ENCODE measurements at regions not wholly inside any gene's neighbourhood (a gene's known extent, or its start where the extent isn't known, plus 50 kb on each side); places are given as distances from the start of the nearest gene placed in this dataset.

DNA sequence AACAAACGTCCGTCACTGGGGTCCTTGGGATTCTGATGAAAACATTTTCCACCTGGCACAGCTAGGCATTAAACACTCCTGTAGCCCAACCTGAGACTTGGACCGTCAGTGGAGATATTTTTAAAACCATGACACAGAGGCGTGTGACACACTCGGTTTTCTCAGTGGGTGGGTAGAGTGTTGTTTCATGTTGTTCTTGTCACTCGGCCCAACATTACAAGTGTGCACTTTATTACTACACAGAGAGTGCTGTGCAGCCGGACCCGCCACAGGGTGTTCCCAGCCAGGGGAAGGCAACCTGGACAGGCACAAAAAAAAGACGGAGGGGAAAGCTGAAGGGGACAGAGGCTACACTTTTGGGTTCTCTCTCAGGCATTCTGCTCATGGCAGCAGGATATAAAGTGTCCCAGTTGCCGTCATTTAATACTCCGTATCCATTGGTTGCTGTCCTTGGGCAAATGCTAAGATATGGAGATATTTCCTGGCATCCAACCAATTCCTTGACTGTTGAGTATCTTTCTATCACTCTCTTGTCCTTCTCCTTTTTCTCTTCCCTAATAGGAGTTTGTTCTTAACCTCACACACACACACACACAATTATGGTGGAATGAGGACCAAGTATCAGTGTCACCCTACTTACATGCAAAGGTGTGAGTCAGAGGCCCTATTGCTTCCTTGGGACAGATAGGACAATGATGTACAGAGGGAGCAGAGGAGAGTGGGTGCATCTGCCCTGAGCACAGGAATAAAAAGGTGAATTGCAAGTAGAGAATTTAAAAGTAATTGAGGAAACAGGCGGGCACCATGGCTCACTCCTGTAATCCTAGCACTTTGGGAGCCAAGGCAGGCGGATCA lies 154.1 kb upstream of the SOX9 start:
- Histone ChIP-seq H3K36me3 (ENCODE audit: control insufficient read depth, insufficient read depth, low read length) (no peaks in the 10 kb centered on the region), H3K27me3 (replicated peaks; ENCODE audit: control insufficient read depth, insufficient read depth, low read length) (no peaks in the 10 kb centered on the region), H3K4me3 (replicated peaks; ENCODE audit: low read depth, low read length) (no peak overlapping the region)
- TF ChIP-seq, protein P1, sequence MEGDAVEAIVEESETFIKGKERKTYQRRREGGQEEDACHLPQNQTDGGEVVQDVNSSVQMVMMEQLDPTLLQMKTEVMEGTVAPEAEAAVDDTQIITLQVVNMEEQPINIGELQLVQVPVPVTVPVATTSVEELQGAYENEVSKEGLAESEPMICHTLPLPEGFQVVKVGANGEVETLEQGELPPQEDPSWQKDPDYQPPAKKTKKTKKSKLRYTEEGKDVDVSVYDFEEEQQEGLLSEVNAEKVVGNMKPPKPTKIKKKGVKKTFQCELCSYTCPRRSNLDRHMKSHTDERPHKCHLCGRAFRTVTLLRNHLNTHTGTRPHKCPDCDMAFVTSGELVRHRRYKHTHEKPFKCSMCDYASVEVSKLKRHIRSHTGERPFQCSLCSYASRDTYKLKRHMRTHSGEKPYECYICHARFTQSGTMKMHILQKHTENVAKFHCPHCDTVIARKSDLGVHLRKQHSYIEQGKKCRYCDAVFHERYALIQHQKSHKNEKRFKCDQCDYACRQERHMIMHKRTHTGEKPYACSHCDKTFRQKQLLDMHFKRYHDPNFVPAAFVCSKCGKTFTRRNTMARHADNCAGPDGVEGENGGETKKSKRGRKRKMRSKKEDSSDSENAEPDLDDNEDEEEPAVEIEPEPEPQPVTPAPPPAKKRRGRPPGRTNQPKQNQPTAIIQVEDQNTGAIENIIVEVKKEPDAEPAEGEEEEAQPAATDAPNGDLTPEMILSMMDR (IDR thresholded peaks at IDR 0.05; ENCODE audit: insufficient read depth, low read length, poor library complexity, severe bottlenecking) = no peak
- DNase-seq (ENCODE audit: extremely low read depth, insufficient read length) = no peak

DNA sequence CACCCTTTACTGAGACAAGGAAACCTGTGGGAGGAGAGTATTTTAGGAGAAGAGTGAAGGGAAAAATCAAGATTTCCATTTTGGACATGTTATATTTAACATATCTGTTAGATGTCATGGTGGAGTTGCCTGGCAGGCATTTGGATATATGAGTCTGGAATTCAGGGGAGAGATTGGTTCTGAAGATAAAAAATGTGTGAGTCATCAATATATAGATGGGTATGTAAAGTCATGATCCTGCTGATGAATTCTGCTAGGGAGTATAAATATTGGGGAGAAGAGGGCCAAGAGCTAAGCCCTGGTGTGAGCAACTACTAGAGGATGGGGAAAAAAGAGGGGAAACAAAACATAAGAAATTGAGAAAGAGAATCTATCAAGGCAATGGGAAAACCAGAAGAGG lies 151.3 kb upstream of the SOX9 start:
- no peak for DNase-seq (ENCODE audit: extremely low read depth, insufficient read length)
- H3K4me3 ChIP-seq (replicated peaks; ENCODE audit: low read depth, low read length) = no peak overlapping the region
- no peaks in the 10 kb centered on the region for H3K36me3 ChIP-seq (ENCODE audit: control insufficient read depth, insufficient read depth, low read length)
- no peaks in the 10 kb centered on the region for H3K27me3 ChIP-seq (replicated peaks; ENCODE audit: control insufficient read depth, insufficient read depth, low read length)
- TF ChIP-seq, protein P1 (IDR thresholded peaks at IDR 0.05; ENCODE audit: insufficient read depth, low read length, poor library complexity, severe bottlenecking) = no peak

- TF ChIP-seq, protein P1 (IDR thresholded peaks at IDR 0.05; ENCODE audit: insufficient read depth, low read length, poor library complexity, severe bottlenecking) = no peak
- Histone ChIP-seq H3K27me3 (replicated peaks; ENCODE audit: control insufficient read depth, insufficient read depth, low read length) (no peaks in the 10 kb centered on the region), H3K4me3 (replicated peaks; ENCODE audit: low read depth, low read length) (no peak overlapping the region), H3K36me3 (ENCODE audit: control insufficient read depth, insufficient read depth, low read length) (no peaks in the 10 kb centered on the region)
- no peak for DNase-seq (ENCODE audit: extremely low read depth, insufficient read length)
Measured at GRCh38 chr17:71970312-71970711, 150.5 kb upstream of the SOX9 start.

DNA sequence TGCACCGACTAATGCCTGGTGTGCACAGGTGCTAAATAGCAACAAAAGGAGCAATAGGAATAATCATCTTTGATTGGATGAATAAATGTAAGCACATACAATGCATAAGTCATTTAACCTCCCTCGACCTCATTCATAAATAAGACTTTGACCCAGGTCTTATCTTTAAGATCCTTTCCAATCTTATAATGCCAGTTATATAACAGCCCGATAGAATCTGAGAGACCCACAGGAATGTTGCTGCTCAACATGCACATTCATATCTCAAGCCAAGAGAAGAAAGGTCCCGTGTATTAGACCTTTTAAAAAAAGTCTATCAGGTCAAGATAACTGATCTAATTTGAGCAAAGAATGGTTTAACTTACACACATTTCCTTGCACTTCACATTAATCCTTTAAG lies 146.8 kb upstream of the SOX9 start:
- H3K4me3 ChIP-seq (replicated peaks; ENCODE audit: low read depth, low read length) = no peak overlapping the region
- no peaks in the 10 kb centered on the region for H3K36me3 ChIP-seq (ENCODE audit: control insufficient read depth, insufficient read depth, low read length)
- TF ChIP-seq, protein P1 (IDR thresholded peaks at IDR 0.05; ENCODE audit: insufficient read depth, low read length, poor library complexity, severe bottlenecking) = no peak
- DNase-seq (ENCODE audit: extremely low read depth, insufficient read length) = no peak
- H3K27me3 ChIP-seq (replicated peaks; ENCODE audit: control insufficient read depth, insufficient read depth, low read length) = no peaks in the 10 kb centered on the region

DNA sequence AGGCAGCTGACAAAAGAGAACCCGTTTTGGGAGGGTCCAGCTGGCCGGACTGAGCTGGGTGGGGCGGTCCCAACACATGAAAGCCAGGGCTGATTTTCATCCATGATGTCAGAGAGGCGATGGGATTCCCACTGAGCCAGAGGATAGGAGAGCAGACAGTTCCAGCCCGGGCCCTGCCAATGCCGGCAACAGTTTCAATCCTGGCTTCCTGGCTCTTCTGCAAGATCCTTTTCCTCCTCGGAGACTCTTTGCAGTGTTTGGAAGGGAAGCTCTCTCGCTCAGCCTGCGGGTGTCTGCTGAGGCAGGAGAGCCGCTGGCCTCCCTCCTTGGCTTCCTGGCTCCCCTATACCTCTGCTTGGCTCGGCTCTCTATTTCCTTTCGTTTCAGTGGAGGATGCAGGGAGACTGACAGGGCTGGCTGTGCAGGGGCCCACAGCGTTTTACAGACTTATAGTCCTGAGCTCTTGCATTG lies 145.5 kb upstream of the SOX9 start:
- DNase-seq (ENCODE audit: extremely low read depth, insufficient read length) = no peak
- Histone ChIP-seq H3K36me3 (ENCODE audit: control insufficient read depth, insufficient read depth, low read length) (no peaks in the 10 kb centered on the region), H3K4me3 (replicated peaks; ENCODE audit: low read depth, low read length) (no peak overlapping the region), H3K27me3 (replicated peaks; ENCODE audit: control insufficient read depth, insufficient read depth, low read length) (no peaks in the 10 kb centered on the region)
- TF ChIP-seq, protein P1 (IDR thresholded peaks at IDR 0.05; ENCODE audit: insufficient read depth, low read length, poor library complexity, severe bottlenecking) = no peak

Measured in GM06990 (cell line).